GM18868 (cell line): ENCODE measurements at regions not wholly inside any gene's neighbourhood (a gene's known extent, or its start where the extent isn't known, plus 50 kb on each side); places are given as distances from the start of the nearest gene placed in this dataset.
A peak's percentile ranks its signal among the peaks of the same experiment; 100 is the strongest.

Source experiments
- ATAC-seq: cut with Tn5 transposase; IDR thresholded peaks from one replicate; pipeline ENCODE4 v1.9.1; 2021; ENCODE audit warnings: mild to moderate bottlenecking, moderate library complexity; ENCODE audit not compliant: unreplicated experiment

DNA sequence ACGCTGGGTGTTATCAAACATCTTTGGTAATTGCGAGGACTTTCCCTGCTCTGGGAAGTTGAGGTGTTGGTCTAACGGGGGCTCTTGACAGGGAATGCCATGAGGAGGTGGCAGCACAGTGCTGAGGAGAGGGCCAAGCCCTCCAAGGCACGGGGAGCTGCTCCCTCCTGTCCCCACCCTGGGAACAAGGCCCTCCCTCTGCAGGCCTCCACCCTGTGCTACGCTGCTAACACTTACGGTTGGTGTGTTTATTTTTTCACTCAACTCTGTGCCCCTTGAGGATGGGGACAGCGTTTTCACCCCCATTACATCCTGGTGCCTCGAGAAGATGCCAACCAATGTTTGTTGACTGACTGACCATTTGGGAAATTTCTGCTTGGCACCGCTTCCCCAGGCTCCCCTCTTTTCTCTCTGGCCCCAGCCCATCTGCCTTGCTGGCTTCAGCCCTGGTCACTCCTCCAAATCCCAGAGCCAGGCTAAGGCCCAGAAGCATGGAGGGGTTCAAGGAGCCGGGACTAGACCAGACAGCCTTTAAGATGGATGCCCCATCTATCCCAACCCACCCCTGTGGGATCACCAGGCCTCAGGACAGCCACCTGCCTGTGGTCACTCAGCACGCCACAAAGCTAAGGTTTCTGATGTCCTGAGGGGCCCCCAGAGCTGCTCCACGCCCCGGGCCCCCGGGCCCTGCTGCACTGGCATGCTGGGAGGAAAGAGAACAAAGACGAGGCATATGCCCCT is 125.7 kb downstream of the BARX1 start:
- no peak for ATAC-seq

DNA sequence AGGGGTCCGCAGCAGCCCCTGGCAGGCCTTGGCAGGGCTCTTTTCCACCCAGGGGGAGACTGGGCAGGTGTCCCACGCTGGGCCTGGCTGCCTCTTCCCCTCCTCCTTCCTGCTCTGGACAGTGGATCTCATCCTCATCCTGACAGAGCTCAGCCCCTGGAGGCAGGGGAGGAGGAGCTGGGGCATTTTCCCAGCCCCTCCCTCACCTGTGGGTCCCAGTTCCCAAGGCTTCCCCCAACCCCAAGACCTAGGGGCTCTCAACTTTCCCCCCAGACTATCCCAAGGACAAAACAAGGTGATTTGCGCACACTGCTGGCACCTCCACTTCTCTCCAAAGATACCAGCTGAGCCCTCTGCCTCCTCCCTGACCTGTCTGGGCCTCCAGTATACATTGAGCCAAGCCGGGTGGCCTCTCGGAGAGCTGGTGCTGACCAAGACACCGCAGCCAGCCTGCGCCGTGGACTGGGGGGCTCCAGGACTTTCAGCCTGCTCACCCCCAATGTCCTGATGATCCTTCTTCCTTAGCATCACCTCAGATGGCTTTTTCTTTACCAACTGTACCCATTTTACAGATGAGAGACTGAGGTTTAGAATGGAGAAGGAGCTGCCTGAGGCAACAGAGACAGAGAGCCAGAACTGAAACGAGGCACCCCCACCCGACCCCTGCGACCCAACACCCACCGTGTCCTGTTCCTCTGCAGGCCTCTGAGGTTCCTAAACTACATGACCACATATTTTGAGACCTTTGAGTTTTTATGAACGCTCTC is 126.6 kb downstream of the BARX1 start:
- no peak for ATAC-seq

DNA sequence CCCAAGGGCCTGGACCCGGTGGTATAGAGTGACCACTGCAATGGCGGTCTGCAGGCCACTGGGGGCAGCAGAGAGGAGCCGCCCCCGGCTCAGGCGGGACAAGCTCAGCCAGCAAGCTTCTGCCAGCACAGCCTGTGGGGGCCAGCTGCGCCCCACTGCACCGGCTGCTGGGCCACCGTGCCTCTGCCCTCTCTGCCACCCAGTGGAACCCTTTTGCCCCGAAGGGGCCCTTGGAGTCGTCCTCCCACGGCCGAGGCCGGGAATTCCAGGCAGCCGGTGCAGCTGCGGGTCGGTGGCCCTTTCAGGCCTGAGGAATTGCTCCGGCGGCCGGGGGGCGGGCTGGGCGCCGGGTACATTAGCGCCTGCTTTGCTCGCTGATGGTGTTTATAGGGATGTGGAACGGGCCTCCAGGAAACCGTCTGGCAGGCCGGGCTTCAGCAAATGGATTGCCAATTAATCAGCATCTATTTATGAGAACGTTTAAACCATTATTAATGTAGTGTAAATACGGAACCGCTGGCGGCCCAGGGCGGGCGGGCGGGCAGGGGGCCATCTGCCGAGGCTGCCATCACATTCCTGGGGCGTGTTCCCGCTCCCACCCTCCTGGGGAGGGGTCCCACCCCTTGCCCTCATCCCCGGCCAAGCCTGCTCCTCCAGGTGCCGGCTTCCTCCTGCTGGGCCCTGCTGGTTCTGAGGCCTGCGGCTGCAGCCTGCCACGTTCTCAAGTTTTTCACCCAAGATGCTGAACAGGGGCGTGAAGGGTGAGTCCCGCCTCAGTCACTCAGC is 127.4 kb downstream of the BARX1 start:
- ATAC-seq: peak; percentile 45

DNA sequence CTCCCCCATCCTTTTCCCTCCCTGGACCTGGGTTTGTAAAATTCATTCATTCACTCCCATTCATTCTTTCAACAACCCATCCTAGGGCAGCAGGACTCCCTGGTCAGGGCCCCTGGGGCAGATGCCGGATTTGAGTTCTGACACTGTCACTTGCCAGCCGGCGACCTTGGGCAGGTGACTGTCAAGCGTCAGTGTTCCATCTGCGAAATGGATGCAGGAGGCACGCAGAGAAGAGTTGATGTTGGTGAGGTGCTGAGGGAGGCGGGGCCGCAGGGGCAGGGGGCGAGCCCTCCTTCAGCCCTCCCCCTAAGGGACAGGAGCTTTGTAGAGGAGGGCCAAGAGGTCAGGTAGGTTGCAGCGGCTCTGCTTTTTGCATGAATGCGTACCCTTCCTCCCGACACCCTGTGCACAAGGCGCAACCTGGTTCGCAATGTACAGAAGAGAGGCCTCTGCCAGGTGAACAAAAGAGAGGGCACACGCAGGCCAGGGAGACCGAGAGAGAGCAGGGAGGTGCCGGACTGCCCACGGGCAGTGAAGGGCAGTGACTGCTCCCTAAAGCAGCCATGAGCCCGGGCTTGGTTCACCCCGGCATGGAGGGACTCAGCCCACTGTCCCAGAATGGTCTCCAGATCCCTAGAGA is 128.1 kb downstream of the BARX1 start:
- no peak for ATAC-seq

DNA sequence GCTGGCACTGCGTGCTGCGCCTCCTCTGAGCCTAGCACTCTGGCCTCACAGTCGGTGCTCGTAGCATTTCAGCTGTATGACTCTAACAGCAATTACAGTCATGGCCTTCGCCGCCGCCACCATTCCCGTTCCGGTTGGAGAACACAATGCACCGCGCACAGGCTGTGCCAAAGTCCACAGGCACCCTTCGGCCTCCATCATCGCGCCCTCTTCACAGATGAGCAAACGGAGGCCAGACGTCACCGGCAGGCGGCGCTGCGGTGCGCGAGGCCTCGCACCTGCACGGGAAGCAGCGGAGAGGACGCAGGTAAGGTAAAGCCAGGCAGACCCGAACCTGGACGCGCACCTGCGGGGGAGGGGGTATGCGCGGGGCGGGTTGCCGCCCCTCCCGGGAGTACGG is 128.9 kb downstream of the BARX1 start:
- ATAC-seq: no peak

DNA sequence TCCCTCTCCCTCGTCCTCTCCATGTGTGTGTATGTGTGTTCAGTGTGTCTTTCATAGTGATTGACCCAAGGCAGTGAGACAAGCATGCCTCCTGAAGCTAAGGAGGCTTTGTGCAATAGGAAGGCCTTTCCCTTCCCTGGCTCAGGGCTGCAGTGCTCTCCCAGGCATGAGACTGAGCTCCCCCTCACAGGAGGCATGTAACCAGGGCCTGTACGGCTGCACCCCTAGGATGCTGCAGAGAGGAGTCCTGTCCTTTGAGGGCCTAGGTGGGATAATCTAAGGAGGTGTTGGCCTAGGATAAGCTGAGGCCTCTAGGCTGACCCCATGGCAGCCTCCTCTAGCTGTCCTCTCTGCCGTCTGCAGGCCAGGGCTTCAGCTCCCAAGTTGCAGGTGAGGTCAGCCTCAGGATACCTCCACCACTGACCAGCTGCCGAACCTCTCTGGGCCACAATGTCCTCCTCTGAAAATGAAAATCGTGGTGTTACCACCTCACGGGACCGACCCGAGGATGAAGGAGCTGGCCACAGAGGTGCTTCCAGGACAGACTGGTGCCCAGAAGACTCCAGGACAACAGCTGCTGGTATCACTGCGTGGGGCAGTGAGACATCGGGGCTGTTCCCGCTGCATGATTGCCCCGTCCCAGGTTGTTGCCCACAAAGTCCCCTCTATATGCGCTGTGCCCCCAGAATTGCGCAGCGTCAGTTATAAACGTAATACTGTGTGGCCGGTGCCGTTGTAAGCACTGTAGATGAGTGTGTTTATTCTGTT is 129.6 kb downstream of the BARX1 start:
- no peak for ATAC-seq

DNA sequence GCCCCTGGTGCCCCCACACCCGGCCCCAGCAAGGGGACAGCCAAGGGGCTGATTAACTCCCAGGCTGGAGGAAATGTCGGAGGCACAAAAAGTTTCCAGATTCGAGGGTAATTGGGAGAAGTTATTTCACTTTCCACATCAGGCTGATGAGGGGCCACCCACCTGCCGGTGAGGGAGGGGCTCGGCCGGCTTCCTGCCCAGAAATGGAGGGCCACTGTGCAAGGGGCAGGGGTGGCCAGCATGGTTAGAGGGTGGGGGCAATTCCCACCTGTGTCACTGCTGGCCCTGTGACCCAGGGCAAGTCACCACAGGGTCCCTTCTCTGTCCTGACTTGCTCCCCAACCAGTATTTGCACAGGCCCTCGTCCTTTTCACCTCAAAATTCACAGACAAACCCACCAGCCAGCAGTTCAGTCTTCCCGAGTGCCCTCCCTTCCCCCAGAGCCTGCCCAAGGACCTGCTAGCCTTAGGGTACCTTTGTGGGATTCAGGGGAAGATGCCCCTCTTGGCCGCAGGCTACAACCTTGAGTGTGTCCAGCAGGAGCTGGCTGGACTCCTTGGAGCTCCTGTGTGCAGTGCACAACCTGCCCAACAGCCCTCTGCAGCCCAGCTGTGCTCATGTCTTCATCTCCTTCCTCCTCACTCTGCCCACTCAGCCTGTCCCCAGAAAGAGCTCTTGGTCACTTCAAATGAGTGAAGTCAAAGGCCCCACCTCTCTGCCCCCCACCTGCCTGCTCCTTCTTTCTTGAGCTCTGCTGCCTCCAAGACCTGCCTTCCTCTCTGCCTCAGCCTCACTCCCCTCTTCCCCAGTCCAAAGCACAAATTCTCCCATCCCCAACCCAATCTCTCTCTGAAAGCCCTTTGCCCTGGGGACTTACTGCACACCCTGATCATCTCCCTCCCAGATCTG is 130.5 kb downstream of the BARX1 start:
- ATAC-seq: no peak

DNA sequence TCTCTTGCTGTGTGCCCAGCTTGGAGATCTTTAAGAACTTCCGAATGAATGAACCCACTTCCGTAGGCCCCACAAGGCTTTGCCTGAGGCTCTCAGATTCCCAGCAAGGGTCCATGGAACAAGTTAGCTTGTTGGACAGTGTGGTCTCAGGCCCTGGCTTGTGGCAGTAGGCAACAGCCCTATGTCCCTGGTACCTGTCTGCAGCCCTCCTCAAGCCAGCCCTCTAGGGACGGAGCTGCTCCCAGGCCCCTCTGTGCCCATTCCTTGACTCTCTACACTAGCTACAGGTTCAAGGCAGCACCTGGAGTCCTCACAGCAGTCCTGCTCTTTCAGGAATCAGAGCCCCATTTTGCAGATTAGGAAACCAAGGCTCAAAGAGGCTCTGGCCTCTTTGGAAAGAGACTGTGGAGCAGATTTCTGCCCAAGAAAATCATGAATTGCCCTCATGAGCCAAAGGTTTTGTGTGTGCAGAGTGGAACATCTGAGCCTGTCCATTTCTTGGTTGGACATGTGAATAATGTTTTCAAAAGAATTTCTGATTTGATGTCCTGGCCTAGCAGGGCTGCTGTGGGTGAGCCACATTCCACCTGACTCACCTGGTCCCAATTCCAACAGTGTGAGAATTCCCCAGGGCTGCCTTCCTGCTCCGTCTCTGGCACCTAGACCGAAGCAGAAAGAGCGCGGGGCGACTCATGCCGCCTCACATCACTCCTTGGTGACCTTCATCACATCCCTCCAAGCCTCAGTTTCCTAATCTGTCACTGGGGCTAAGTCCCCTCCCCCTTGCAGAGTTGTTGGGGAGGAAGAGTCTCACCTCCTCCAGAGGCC is 131.7 kb downstream of the BARX1 start:
- ATAC-seq: no peak

DNA sequence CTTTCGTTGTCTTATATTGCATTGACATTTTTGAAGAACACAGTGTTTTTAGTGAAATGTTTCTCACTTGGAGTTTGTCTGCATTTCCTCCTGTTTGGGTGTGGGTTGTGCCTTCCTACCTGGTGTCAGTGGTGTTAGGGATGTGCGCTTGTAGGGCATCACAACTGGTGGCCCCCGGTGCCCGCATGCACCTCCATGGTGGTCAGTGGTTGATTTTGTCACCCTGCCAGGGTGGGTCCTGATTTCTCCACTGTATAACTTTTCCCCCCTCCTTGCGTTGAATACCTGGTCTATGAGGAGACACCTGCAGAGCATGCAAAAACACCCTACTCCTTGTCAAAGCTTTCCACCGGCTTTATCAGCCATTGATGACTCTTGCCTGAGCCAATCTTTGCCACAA is 132.9 kb downstream of the BARX1 start:
- no peak for ATAC-seq

DNA sequence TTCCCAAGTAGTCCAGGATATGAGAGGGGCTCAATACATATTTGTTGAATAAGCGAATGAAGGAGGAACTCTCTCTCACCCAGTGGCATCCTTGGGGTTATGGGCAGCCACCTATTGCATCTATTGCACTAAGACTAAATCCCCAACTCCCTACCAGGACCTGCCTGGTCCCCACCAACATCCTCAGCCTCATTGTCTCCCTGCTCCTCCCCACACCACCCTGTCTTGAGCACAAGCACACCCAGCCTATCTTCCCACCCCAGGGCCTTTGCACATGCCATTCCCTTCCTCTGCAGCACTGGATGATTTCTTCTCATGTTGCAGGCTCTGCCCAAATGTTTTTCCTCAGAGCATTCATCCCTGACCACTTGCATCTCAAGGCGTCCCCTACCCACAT is 133.8 kb downstream of the BARX1 start:
- ATAC-seq: no peak

DNA sequence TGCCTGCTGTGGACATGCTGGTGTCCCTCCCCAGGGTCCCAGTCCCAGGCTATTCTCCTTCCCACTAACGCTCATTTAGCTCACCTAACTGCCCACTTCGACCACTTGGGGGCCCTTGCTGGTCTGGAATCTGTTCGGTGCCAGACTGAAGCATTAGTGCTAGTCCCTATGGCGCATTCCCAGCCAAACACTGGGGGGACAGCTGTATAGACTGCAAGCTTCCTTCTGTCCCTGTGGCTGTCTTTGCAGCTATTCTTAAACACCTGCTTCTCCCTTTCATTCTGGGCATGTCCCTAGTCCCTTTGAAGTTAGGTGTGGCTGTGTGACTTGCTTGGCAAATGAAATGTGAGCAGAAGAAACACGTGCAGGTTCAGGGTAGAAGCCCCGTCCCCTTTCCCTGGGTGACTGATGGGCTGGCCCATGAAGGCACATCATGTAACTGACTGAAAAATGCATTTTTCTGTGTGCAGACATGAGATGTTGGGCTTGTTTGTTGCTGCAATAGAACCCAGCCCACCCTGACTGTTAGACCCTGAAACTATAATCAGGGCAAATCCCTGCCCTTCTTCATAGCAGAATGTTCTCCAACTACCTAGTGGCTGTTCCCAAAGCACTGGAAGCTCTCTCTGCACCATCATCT is 134.4 kb downstream of the BARX1 start:
- no peak for ATAC-seq

DNA sequence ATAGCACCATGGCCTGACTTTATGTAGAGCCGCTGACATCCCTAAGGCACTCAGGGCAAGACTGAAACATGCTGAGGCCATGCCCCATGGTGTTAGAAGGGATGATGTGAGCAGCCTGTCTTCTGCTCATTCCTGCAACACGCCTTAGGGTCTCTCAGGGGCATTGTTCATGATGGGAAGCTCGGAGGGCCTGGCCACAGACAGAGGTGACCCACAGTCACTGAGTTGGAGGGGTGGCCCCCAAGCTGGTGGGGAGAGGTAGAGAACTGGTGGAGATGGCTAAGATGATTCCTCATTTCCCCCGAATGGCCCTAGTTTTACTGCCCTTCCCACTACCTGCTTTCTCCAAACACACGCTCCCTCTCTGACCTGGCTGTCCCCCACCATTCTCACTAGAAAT is 135.2 kb downstream of the BARX1 start:
- no peak for ATAC-seq

DNA sequence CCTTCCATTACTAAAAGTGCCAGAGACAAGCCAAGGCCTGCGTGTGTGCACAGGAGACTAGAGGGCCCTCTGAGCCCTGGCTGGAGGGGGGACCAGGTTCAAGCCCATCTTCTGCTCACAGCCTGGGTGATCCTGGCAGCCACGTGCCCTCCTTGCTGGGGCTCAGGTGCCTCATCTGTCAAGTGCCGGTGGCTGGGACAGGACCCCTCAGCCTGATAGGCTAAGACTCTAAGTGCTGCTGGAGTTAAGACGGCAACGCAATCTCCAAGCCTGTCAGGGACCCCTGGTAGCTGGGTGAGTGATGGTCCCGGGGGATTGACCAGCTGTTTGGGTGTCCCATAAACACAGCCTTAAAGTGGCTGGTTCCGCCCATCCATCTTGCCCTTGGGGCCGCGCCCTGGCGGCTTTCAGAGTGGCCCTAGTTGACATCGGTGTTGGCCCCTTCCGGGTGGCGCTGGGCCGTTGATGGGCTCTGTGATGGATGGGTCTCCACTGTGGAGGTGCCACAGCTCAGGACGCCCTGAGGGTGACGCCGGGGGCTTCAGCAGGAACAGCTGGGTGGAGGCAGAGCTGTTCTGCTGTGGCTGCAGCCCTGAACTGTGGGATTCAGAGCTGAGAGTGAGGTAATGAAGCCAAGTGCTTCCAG is 136.2 kb downstream of the BARX1 start:
- ATAC-seq: no peak

DNA sequence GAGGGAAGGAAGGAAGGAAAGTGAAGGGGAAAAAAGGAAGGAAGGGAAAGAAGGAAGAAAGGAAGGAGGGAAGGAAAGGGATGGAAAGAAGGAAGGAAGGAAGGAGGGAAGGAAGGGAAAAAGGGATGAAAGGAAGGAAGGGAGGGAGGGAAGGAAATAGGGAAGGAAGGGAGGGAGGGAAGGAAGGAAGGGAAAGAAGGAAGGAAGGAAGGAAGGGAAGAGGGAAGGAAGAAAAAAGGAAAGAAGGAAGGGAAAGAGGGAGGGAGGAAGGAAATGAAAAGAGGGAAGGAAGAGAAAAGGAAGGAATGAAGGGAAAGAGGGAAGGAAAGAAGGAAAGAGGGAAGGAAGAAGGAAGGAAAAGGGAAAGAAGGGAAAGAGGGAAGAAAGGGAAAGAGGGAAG is 136.9 kb downstream of the BARX1 start:
- no peak for ATAC-seq

DNA sequence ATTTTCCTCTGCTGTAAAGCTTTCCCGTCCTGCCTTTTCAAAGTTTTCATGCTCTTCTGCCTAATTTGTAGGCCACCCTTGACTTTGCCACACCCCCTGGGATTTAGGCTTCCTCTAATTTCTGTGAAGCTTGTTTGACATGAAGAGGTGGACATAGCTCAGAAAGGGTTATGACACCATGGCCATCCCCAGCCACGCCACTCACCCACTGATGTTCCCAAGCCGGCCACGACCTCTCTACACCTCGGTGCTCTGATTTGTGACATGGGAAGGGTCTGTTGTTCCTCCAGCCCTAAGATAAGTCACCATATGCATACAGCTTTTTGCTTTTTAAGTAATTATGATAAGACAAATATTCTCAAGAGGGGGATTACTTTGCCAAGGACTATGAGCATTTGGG is 139.5 kb downstream of the BARX1 start:
- no peak for ATAC-seq

DNA sequence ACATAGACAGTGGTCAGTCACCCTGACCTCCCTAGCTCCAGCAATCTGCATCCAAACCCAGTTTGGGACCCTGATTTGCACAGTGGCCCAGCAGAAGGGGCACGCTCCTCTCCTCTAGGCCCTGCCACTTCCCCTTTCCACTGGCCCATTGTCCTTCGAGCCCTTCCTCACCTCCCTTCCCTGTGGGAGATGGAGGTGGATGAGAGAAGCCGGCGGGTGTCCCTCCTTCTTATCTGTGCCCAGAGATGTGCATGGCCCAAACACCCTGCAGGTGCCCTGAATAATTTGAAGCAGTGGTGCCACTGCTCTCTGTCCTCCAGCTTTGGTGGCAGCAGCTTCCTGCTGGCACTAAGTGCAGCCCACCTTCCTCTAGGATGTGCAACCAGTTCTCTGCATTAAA is 140.0 kb downstream of the BARX1 start:
- ATAC-seq: no peak

DNA sequence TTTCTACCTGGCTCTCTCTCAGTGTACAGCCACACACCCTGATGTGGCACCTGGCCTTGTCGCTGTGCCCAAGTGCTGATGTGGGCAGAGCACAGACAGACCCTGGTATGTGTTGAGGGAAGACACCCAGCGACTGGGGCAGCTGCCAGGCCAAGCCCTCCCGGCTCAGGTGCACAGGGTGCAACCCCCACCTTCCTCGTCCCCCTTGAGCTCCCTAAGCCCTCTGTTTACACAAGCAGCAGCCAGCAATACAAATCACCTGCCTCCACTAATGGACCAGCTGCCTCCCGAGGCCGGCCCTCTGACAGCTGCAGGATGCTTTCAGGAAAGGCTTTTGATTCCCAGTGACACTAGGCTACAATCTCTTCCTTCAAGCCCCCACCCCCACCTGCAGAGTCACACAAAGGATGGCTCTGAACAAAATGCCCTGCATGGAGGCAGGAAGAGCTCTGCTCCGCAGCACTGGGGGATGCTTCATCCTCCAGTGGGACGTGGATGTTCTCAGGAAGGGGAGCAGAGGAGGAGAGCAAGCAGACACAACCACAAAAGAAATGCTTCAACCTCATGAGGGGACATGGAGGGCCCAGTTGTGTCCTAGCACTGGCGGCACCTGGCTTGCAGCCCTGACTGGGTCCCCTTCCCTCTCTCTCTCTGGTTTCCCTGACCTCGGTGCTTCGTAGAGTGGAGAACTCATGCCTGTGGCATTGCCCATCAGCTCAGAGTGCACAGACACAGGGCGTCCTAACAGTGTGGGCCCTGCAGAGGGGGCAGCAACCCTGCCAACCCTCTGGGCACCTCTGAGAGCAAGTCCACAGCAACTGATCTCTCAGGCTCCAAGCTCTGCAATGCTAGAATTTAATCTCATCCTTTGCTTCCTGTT is 140.8 kb downstream of the BARX1 start:
- ATAC-seq: no peak
